Kidney (tissue), 13 donors: ENCODE measurements at regions not wholly inside any gene's neighbourhood (a gene's known extent, or its start where the extent isn't known, plus 50 kb on each side); places are given as distances from the start of the nearest gene placed in this dataset.

Experiments used
- DNase-seq, 5 donors: peaks; one replicate each; pipeline ENCODE4 v3.0.0-alpha.2; 2013 to 2020
- FAIRE-seq: peaks from 2 replicates; lab custom pipeline; 2012; peaks lifted over from hg19 to GRCh38; lab: Jason Lieb, UNC
- H3K27ac ChIP-seq, 2 donors: one replicate each; pipeline ENCODE4 v1.7.0; 2013; ENCODE audit warnings: low read depth in 2 of 2, low read length in 2 of 2, inconsistent platforms in 1 of 2
- H3K27me3 ChIP-seq: one replicate; pipeline ENCODE4 v1.7.1; 2013; ENCODE audit warnings: low read length, inconsistent platforms; ENCODE audit not compliant: control insufficient read depth, insufficient read depth
- H3K36me3 ChIP-seq, 3 donors: one replicate each; pipeline versions ENCODE4 v1.7.0 to v1.7.1; 2013; ENCODE audit warnings: low read length in 3 of 3, control low read depth in 1 of 3, inconsistent platforms in 1 of 3; ENCODE audit not compliant: insufficient read depth in 3 of 3, control insufficient read depth in 2 of 3
- H3K4me1 ChIP-seq, 3 donors: one replicate each; pipeline versions ENCODE4 v1.7.0 to v1.7.1; 2013; ENCODE audit warnings: low read length in 3 of 3, inconsistent platforms in 1 of 3, low read depth in 1 of 3; ENCODE audit not compliant: control insufficient read depth in 2 of 3, insufficient read depth in 2 of 3
- H3K4me3 ChIP-seq, 3 donors: one replicate each; pipeline versions ENCODE4 v1.7.0 to v1.8.1; 2013; ENCODE audit warnings: low read length in 3 of 3, control low read depth in 1 of 3, inconsistent platforms in 1 of 3
- H3K9ac ChIP-seq, 3 donors: one replicate each; pipeline versions ENCODE4 v1.7.0 to v1.7.1; 2013; ENCODE audit warnings: low read length in 3 of 3, control low read depth in 1 of 3, inconsistent platforms in 1 of 3
- H3K9me3 ChIP-seq, 3 donors: one replicate each; pipeline versions ENCODE4 v1.7.0 to v1.7.1; 2013; ENCODE audit warnings: low read length in 3 of 3, control low read depth in 1 of 3, inconsistent platforms in 1 of 3; ENCODE audit not compliant: control insufficient read depth in 2 of 3, insufficient read depth in 1 of 3
- intact Hi-C: fragments of 100-400 bp; cut with DNase I; formaldehyde crosslinking; loops from one replicate; pipeline ENCODE4 v1.11.1; 2022
- TF ChIP-seq, protein P1 (sequence below): IDR thresholded peaks from 3 replicates; pipeline ENCODE4 v1.5.1; 2012; ENCODE audit warnings: mild to moderate bottlenecking, moderate library complexity, borderline replicate concordance; ENCODE audit not compliant: insufficient read depth; ENCODE audit errors: extremely low read depth
- donor health status: control.
- donor health status: control.
- donor health status: control.
- donor health status: control.
- donor health status: control.
- donor health status: DM: yes; HTN: yes; CAD: no.
- donor health status: Normal renal cell carcinoma (clear cell type).

DNA sequence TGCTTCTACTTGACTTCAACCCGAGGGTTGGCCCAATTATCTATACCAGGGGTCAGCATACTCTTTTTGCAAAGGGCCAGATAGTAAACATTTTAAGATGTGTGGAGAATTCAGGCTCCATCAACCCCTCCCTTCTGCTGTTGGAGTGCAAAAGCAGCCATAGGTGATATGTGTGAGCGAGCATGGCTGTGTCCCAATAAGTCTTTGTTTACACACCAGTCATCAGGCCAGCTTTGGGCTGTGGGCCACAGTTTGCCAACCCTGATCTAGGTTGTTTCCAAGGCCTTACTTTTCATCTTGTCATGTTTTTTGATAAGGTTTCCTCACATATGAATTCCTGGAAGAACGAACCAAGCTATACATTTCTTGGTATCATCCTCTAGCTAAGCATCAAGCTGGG lies 136.9 kb upstream of the VIPR2 start:
- DNase-seq: no peak
- TF ChIP-seq, protein P1, sequence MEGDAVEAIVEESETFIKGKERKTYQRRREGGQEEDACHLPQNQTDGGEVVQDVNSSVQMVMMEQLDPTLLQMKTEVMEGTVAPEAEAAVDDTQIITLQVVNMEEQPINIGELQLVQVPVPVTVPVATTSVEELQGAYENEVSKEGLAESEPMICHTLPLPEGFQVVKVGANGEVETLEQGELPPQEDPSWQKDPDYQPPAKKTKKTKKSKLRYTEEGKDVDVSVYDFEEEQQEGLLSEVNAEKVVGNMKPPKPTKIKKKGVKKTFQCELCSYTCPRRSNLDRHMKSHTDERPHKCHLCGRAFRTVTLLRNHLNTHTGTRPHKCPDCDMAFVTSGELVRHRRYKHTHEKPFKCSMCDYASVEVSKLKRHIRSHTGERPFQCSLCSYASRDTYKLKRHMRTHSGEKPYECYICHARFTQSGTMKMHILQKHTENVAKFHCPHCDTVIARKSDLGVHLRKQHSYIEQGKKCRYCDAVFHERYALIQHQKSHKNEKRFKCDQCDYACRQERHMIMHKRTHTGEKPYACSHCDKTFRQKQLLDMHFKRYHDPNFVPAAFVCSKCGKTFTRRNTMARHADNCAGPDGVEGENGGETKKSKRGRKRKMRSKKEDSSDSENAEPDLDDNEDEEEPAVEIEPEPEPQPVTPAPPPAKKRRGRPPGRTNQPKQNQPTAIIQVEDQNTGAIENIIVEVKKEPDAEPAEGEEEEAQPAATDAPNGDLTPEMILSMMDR: no peak
- no peak for FAIRE-seq
- no peak overlapping the region for H3K4me3 ChIP-seq
- peaks cover 0 to 5% (median 0%) of the 10 kb centered on the region in 3 donors for H3K9me3 ChIP-seq
- no peak overlapping the region for H3K27ac ChIP-seq
- H3K27me3 ChIP-seq: no peaks in the 10 kb centered on the region
- intact Hi-C loops: no loop called here
- no peaks in the 10 kb centered on the region for H3K36me3 ChIP-seq
- H3K9ac ChIP-seq: no peak overlapping the region
- H3K4me1 ChIP-seq: no peaks in the 10 kb centered on the region

DNA sequence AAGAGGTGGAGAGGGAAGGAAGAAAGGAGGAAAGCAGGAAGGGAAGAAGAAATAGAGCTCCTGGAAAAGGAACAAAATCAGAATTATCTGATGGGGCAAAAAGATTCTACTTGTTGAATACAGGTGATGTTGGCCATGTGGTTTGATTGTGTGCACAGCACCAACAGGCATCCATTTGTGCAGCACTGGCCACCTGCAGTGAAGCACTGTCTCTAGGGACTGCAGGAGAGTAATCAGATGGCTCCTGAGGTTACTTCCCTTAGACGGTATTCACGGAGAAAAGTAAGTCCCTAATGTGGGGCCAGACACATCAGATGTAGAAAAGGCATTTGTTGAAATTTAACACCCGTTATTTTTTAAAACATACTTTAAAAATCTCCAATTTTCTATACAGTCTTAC lies 135.3 kb upstream of the VIPR2 start:
- Histone ChIP-seq H3K27me3 (no peaks in the 10 kb centered on the region), H3K4me3 (no peak overlapping the region), H3K9ac (no peak overlapping the region), H3K27ac (no peak overlapping the region), H3K4me1 (no peaks in the 10 kb centered on the region), H3K9me3 (peaks cover 0 to 5% (median 0%) of the 10 kb centered on the region in 3 donors), H3K36me3 (no peaks in the 10 kb centered on the region)
- DNase-seq: no peak
- TF ChIP-seq, protein P1: no peak
- no peak for FAIRE-seq
- intact Hi-C loops: no loop called here

DNA sequence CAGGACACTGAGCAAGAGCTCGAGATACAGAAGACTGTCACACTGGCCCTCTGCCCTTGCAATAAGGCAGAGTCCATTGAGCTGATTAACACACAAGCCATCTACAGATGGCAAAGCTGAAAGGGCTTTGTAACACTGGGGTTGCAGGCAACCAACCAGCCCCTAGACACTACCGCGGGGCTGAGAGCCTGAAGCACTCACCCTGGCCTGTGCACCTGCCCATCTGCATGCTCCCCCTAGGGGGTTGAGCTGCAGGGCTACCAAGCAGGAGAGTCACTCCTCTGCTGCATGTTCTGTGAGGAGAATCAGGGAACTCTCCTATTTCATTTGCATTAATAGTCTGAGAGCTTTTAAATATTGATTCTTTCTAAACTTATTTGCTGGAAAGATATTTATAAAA lies 128.1 kb upstream of the VIPR2 start:
- H3K4me3 ChIP-seq: no peak overlapping the region
- DNase-seq (no peak), FAIRE-seq (no peak)
- peaks cover 0 to 16% (median 8%) of the 10 kb centered on the region in 3 donors for H3K9me3 ChIP-seq
- H3K9ac ChIP-seq: no peak overlapping the region
- H3K27me3 ChIP-seq: no peaks in the 10 kb centered on the region
- H3K27ac ChIP-seq: no peak overlapping the region
- no peaks in the 10 kb centered on the region for H3K36me3 ChIP-seq
- TF ChIP-seq, protein P1: no peak
- intact Hi-C loops: no loop called here
- H3K4me1 ChIP-seq: no peaks in the 10 kb centered on the region

DNA sequence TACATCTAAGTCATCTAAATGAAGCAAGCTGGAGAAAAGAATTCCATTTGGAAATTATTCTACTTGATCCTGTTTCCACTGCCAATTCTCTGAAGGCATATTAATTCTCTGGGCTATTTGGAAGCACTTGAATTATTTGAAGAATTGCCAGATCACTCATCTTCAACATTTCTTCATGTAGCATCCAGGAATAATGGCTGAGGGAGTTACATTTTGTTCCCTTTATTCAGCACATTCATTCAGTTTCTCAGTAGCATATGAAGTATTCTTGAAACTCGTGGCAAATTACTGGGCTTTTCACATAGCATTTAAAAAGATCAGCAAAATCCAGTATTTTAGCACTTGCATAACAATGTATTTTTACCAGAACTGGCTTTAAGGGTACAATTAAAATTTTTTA lies 127.1 kb upstream of the VIPR2 start:
- no peak for DNase-seq
- no peaks in the 10 kb centered on the region for H3K27me3 ChIP-seq
- no peaks in the 10 kb centered on the region for H3K36me3 ChIP-seq
- peaks cover 0 to 17% (median 8%) of the 10 kb centered on the region in 3 donors for H3K9me3 ChIP-seq
- no peak overlapping the region for H3K9ac ChIP-seq
- H3K4me3 ChIP-seq: no peak overlapping the region
- TF ChIP-seq, protein P1: no peak
- no peaks in the 10 kb centered on the region for H3K4me1 ChIP-seq
- H3K27ac ChIP-seq: no peak overlapping the region
- intact Hi-C loops: no loop called here
- no peak for FAIRE-seq
